Neural crest cell (in vitro differentiated cells): ENCODE measurements at regions not wholly inside any gene's neighbourhood (a gene's known extent, or its start where the extent isn't known, plus 50 kb on each side); places are given as distances from the start of the nearest gene placed in this dataset.

Experiments used
- DNase-seq: peaks from one replicate; pipeline ENCODE4 v3.0.0; 2021; ENCODE audit warnings: low read depth, mixed read lengths, low spot score
- H3K27ac Mint-ChIP-seq: one replicate; pipeline ENCODE4 v1.8.0; 2021; ENCODE audit warnings: mild to moderate bottlenecking, mixed read lengths; ENCODE audit not compliant: unreplicated experiment
- H3K27me3 Mint-ChIP-seq: 2 replicates; pipeline ENCODE4 v1.8.0; 2021; ENCODE audit warnings: low read depth, mild to moderate bottlenecking, mixed read lengths
- H3K36me3 Mint-ChIP-seq: 2 replicates; pipeline ENCODE4 v1.8.0; 2021; ENCODE audit warnings: low read depth, mild to moderate bottlenecking, mixed read lengths
- H3K4me1 Mint-ChIP-seq: 2 replicates; pipeline ENCODE4 v1.8.0; 2021; ENCODE audit warnings: mixed read lengths
- H3K4me3 Mint-ChIP-seq: one replicate; pipeline ENCODE4 v1.8.0; 2021; ENCODE audit warnings: mild to moderate bottlenecking, mixed read lengths
- H3K9me3 Mint-ChIP-seq: 2 replicates; pipeline ENCODE4 v1.8.0; 2021; ENCODE audit warnings: mixed read lengths
- TF ChIP-seq, protein P1 (sequence below): fragments of 200-600 bp; sonication (generic); conservative IDR thresholded peaks from 2 replicates; pipeline ENCODE4 v1.5.0; 2021; ENCODE audit warnings: antibody characterized with exemption, mild to moderate bottlenecking

DNA sequence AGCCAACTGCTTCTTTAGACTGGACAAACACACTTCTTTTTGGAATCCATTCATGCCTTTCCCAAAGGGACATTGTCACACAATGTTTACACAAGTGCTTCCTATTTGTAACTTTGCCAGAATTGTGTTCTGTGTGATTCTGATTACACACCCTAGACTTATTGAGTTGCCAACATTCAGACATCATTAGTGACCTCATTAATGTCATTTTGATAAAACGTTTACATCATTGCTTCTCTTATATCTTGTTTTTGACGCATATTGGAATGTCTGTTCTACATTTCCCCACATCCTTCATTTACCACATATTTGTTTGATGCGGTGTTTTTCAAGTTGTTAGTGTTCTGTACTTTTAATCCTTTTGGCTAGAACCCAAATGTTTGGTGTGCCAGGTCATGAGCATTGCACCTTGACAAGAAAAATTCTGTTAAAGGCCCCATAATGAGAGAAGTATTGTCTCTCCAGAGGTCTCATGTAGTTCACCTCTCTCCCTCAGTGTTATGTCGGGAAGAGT lies 305.5 kb downstream of the AEBP2 start:
- no peaks in the 10 kb centered on the region for H3K27me3 Mint-ChIP-seq
- no peak overlapping the region for H3K27ac Mint-ChIP-seq
- TF ChIP-seq, protein P1, sequence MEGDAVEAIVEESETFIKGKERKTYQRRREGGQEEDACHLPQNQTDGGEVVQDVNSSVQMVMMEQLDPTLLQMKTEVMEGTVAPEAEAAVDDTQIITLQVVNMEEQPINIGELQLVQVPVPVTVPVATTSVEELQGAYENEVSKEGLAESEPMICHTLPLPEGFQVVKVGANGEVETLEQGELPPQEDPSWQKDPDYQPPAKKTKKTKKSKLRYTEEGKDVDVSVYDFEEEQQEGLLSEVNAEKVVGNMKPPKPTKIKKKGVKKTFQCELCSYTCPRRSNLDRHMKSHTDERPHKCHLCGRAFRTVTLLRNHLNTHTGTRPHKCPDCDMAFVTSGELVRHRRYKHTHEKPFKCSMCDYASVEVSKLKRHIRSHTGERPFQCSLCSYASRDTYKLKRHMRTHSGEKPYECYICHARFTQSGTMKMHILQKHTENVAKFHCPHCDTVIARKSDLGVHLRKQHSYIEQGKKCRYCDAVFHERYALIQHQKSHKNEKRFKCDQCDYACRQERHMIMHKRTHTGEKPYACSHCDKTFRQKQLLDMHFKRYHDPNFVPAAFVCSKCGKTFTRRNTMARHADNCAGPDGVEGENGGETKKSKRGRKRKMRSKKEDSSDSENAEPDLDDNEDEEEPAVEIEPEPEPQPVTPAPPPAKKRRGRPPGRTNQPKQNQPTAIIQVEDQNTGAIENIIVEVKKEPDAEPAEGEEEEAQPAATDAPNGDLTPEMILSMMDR, result no peak
- no peak for DNase-seq
- H3K9me3 Mint-ChIP-seq, result peaks cover 8% of the 10 kb centered on the region
- H3K36me3 Mint-ChIP-seq, result no peaks in the 10 kb centered on the region
- H3K4me3 Mint-ChIP-seq, result no peak overlapping the region
- no peaks in the 10 kb centered on the region for H3K4me1 Mint-ChIP-seq

DNA sequence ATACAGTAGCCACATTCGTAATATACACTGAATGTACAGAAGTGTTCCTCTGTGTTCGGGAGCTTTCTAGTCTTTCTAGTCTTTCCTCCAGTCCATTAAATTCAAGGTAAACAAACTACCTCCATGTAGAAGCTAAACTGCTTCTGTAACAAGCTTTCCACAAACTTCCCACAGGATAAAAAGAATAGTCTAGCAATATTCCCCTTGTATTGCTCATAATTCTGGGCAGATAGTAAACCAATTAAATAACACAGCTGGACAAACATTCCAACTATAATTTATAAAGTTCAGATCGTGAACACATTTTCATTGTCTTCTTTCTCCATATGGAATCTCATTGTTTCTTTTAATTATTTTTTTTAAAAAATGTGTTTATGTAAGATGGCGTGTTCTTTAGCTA lies 307.2 kb downstream of the AEBP2 start:
- TF ChIP-seq, protein P1, result no peak
- Mint-ChIP-seq H3K9me3 (peaks cover 10% of the 10 kb centered on the region), H3K27me3 (no peaks in the 10 kb centered on the region), H3K36me3 (peaks cover 3% of the 10 kb centered on the region), H3K27ac (no peak overlapping the region), H3K4me3 (no peak overlapping the region), H3K4me1 (no peaks in the 10 kb centered on the region)
- no peak for DNase-seq

DNA sequence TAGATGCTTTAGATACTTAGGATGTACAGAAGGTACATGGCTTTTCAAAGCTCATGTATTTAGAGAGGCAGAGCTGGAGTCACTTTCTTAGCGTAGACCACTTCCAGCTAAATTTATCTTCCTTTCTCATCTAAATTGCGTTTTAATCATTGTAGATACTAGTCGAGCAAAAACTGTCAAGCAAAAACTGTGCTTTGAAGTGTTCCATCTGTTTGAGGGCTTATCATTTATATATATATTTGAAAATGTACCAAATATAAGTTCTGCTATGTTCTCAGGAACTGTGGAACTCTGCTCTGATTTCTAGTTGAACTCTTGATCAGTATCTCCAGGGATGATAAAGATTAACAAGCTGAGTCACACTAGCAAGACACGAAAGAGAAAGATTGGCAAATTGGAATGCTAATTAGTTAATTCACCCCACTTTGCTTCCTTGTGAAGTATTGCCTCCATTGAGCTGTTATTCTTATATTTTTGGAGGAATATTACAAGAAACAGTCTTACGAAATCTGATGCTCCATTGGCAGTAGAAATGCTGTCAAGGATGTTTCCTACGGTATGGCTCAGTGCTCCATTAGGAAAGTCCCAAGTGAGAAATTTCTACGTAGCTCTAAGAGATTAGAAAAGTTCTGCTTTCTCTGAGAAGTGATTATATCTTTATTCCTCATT lies 310.7 kb downstream of the AEBP2 start:
- Mint-ChIP-seq H3K27me3 (no peaks in the 10 kb centered on the region), H3K9me3 (peaks cover 19% of the 10 kb centered on the region), H3K4me1 (no peaks in the 10 kb centered on the region), H3K27ac (no peak overlapping the region), H3K36me3 (peaks cover 6% of the 10 kb centered on the region), H3K4me3 (no peak overlapping the region)
- DNase-seq, result no peak
- TF ChIP-seq, protein P1, result no peak

GRCh38 chr12:19751078-19751477 lies 311.8 kb downstream of the AEBP2 start:
- TF ChIP-seq, protein P1, result no peak
- no peak for DNase-seq
- Mint-ChIP-seq H3K4me1 (no peaks in the 10 kb centered on the region), H3K36me3 (peaks cover 6% of the 10 kb centered on the region), H3K27ac (no peak overlapping the region), H3K27me3 (no peaks in the 10 kb centered on the region), H3K4me3 (no peak overlapping the region), H3K9me3 (peaks cover 19% of the 10 kb centered on the region)

DNA sequence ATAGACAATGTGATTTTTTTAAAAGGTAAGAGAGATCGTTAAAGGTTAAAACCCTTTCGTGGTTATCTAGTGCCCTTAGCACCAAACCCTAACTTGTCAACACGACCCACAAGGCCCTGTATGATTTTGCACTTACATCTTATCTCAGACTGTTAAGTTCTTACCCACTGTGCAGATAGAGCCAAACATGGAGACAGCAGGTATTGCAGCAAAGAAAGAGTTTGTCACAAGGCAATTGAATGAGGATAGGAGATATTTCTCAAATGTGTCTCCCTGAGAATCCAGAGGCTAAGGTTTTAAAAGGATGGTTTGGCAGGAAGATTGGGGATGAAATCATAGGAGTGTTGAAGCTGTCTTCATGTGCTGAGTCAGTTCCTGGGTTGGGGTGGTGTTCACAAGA lies 313.4 kb downstream of the AEBP2 start:
- H3K36me3 Mint-ChIP-seq, result peaks cover 6% of the 10 kb centered on the region
- no peaks in the 10 kb centered on the region for H3K27me3 Mint-ChIP-seq
- H3K27ac Mint-ChIP-seq, result no peak overlapping the region
- DNase-seq, result no peak
- no peak overlapping the region for H3K4me3 Mint-ChIP-seq
- no peaks in the 10 kb centered on the region for H3K4me1 Mint-ChIP-seq
- H3K9me3 Mint-ChIP-seq, result peaks cover 19% of the 10 kb centered on the region
- TF ChIP-seq, protein P1, result no peak
